H1 (cell line): ENCODE measurements at regions not wholly inside any gene's neighbourhood (a gene's known extent, or its start where the extent isn't known, plus 50 kb on each side); places are given as distances from the start of the nearest gene placed in this dataset.

Experiments
- CTCF ChIA-PET: fragments of 300-600 bp; sonication (Branson Sonifier 250); formaldehyde crosslinking; loops from one replicate; lab custom pipeline; 2021; ENCODE audit not compliant: partially characterized antibody; lab: Charles Lee
- POLR2A ChIA-PET: fragments of 300-600 bp; sonication (Branson Sonifier 250); formaldehyde crosslinking; loops from one replicate; lab custom pipeline; 2021; ENCODE audit warnings: inconsistent platforms; ENCODE audit not compliant: partially characterized antibody; lab: Charles Lee
- DNase-seq, 2 experiments: peaks; one replicate each; pipeline versions ENCODE4 v3.0.0 to v3.0.0-alpha.2; 2010 to 2022; ENCODE audit warnings: low spot score in 2 of 2, low read depth in 1 of 2, mixed read lengths in 1 of 2
- FAIRE-seq: peaks from 2 replicates; lab custom pipeline; 2011; peaks lifted over from hg19 to GRCh38; lab: Jason Lieb, UNC
- H2AFZ ChIP-seq: 2 replicates; pipeline ENCODE4 v1.8.1; 2012; ENCODE audit warnings: low read length, inconsistent platforms
- H2AK5ac ChIP-seq: 2 replicates; pipeline ENCODE4 v1.6.1; 2013; ENCODE audit warnings: low read depth, low read length
- H2BK120ac ChIP-seq: replicated peaks from 2 replicates; pipeline ENCODE3; 2013; ENCODE audit warnings: low read depth, low read length, inconsistent platforms
- H2BK12ac ChIP-seq: 2 replicates; pipeline ENCODE4 v1.6.1; 2013; ENCODE audit warnings: low read depth, low read length
- H2BK15ac ChIP-seq: 2 replicates; pipeline ENCODE4 v1.6.1; 2013; ENCODE audit warnings: low read length
- H2BK20ac ChIP-seq: 2 replicates; pipeline ENCODE4 v1.6.1; 2013; ENCODE audit warnings: low read length
- H2BK5ac ChIP-seq: 2 replicates; pipeline ENCODE4 v1.6.1; 2013; ENCODE audit warnings: low read depth, low read length
- H3K14ac ChIP-seq: 2 replicates; pipeline ENCODE4 v1.6.1; 2013; ENCODE audit warnings: inconsistent platforms; ENCODE audit not compliant: insufficient read length
- H3K18ac ChIP-seq: 2 replicates; pipeline ENCODE4 v1.6.1; 2013; ENCODE audit warnings: low read length; ENCODE audit errors: extremely low read depth
- H3K23ac ChIP-seq: 2 replicates; pipeline ENCODE4 v1.6.1; 2013; ENCODE audit warnings: inconsistent platforms; ENCODE audit not compliant: insufficient read length
- H3K23me2 ChIP-seq: 2 replicates; pipeline ENCODE4 v1.6.1; 2013; ENCODE audit warnings: low read depth, low read length
- H3K27ac ChIP-seq: 2 replicates; pipeline ENCODE4 v1.6.1; 2011; ENCODE audit warnings: low read depth, low read length, inconsistent platforms
- H3K27me3 ChIP-seq, 4 experiments: replicated peaks in 1 of 4; 1 replicate in 1 of 4; 2 replicates in 3 of 4; pipeline versions ENCODE4 v1.6.1 to v1.8.1; 2011 to 2013; ENCODE audit warnings: low read length in 3 of 4, mild to moderate bottlenecking in 3 of 4, inconsistent platforms in 2 of 4, mixed read lengths in 2 of 4, moderate library complexity in 1 of 4; ENCODE audit not compliant: control insufficient read depth in 3 of 4, insufficient read depth in 3 of 4; ENCODE audit errors: extremely low read depth in 1 of 4
- H3K36me3 ChIP-seq, 4 experiments: 2 replicates each; pipeline versions ENCODE4 v1.6.1 to v1.8.1; 2011 to 2013; ENCODE audit warnings: mild to moderate bottlenecking in 4 of 4, low read length in 3 of 4, moderate library complexity in 2 of 4, control low read depth in 1 of 4, inconsistent platforms in 1 of 4; ENCODE audit not compliant: insufficient read depth in 4 of 4, control insufficient read depth in 2 of 4
- H3K4ac ChIP-seq: replicated peaks from 2 replicates; pipeline ENCODE3; 2013; ENCODE audit warnings: low read length, low read depth, mixed read lengths, inconsistent platforms; ENCODE audit not compliant: insufficient read length
- H3K4me1 ChIP-seq, 4 experiments: replicated peaks in 1 of 4; 1 replicate in 1 of 4; 2 replicates in 3 of 4; pipeline versions ENCODE4 v1.6.1 to v1.8.1; 2011 to 2013; ENCODE audit warnings: low read length in 3 of 4, inconsistent platforms in 2 of 4, mixed read lengths in 1 of 4; ENCODE audit not compliant: insufficient read depth in 4 of 4, control insufficient read depth in 3 of 4
- H3K4me2 ChIP-seq, 2 experiments: 2 replicates each; pipeline versions ENCODE4 v1.6.1 to v1.8.1; 2011 to 2013; ENCODE audit warnings: low read depth in 2 of 2, low read length in 2 of 2, control low read depth in 1 of 2, inconsistent platforms in 1 of 2, mild to moderate bottlenecking in 1 of 2; ENCODE audit not compliant: insufficient read depth in 1 of 2
- H3K4me3 ChIP-seq, 4 experiments: fragments of 200-600, 300-600 bp in 1 of 4; sonication (generic), shearing (Covaris generic), sonication (Bioruptor Twin) in 1 of 4; 2 replicates each; pipeline versions ENCODE4 v1.5.1 to v1.8.1; 2011 to 2016; ENCODE audit warnings: low read length in 4 of 4, low read depth in 3 of 4, control low read depth in 2 of 4, inconsistent platforms in 2 of 4, mild to moderate bottlenecking in 2 of 4, mixed read lengths in 1 of 4, moderate library complexity in 1 of 4; ENCODE audit not compliant: insufficient read depth in 2 of 4; ENCODE audit errors: extremely low read depth in 1 of 4
- H3K56ac ChIP-seq: replicated peaks from 2 replicates; pipeline ENCODE3; 2013; ENCODE audit warnings: low read depth, mild to moderate bottlenecking, mixed read lengths, low read length, inconsistent platforms; ENCODE audit not compliant: insufficient read length
- H3K79me1 ChIP-seq: 2 replicates; pipeline ENCODE4 v1.6.1; 2013; ENCODE audit warnings: low read depth, low read length, control low read depth
- H3K79me2 ChIP-seq, 2 experiments: 2 replicates each; pipeline versions ENCODE4 v1.6.1 to v1.8.1; 2012 to 2013; ENCODE audit warnings: low read length in 2 of 2, mild to moderate bottlenecking in 2 of 2, inconsistent platforms in 1 of 2; ENCODE audit not compliant: insufficient read depth in 2 of 2, control insufficient read depth in 1 of 2
- H3K9ac ChIP-seq, 4 experiments: replicated peaks in 1 of 4; 1 replicate in 1 of 4; 2 replicates in 3 of 4; pipeline versions ENCODE4 v1.6.1 to v1.8.1; 2011 to 2013; ENCODE audit warnings: low read depth in 3 of 4, low read length in 3 of 4, control low read depth in 2 of 4, mild to moderate bottlenecking in 2 of 4, moderate library complexity in 2 of 4, inconsistent platforms in 1 of 4; ENCODE audit errors: extremely low read depth in 1 of 4
- H3K9me3 ChIP-seq, 2 experiments: 2 replicates each; pipeline versions ENCODE4 v1.6.1 to v1.8.1; 2012 to 2013; ENCODE audit warnings: mild to moderate bottlenecking in 2 of 2, moderate library complexity in 2 of 2, control low read depth in 1 of 2, inconsistent platforms in 1 of 2, low read depth in 1 of 2, low read length in 1 of 2, mixed read lengths in 1 of 2; ENCODE audit not compliant: insufficient read depth in 2 of 2
- H4K20me1 ChIP-seq, 2 experiments: replicated peaks in 1 of 2; 2 replicates each; pipeline versions ENCODE3 to v1.8.1; 2011 to 2013; ENCODE audit warnings: inconsistent platforms in 2 of 2, low read length in 2 of 2, mild to moderate bottlenecking in 1 of 2; ENCODE audit not compliant: insufficient read depth in 2 of 2, control insufficient read depth in 1 of 2
- H4K5ac ChIP-seq: 2 replicates; pipeline ENCODE4 v1.6.1; 2013; ENCODE audit warnings: low read length, low read depth, mixed read lengths, inconsistent platforms; ENCODE audit not compliant: insufficient read length
- H4K8ac ChIP-seq: 2 replicates; pipeline ENCODE4 v1.8.0; 2013; ENCODE audit warnings: mild to moderate bottlenecking, moderate library complexity, low read length, inconsistent platforms; ENCODE audit not compliant: insufficient read depth; ENCODE audit errors: extremely low read depth
- H4K91ac ChIP-seq: replicated peaks from 2 replicates; pipeline ENCODE3; 2013; ENCODE audit warnings: low read length, mixed read lengths, inconsistent platforms; ENCODE audit not compliant: insufficient read length
- BCL11A ChIP-seq, 2 experiments: IDR thresholded peaks; one replicate each; pipeline ENCODE4 v1.6.1; 2011; ENCODE audit warnings: low read depth in 2 of 2, low read length in 2 of 2, mild to moderate bottlenecking in 2 of 2
- BRCA1 ChIP-seq: IDR thresholded peaks from 2 replicates; pipeline ENCODE4 v1.6.1; 2012; ENCODE audit warnings: low read depth, low read length, improper control_type of control experiment
- CHD2 ChIP-seq: IDR thresholded peaks from 2 replicates; pipeline ENCODE4 v1.6.1; 2012; ENCODE audit warnings: low read length, improper control_type of control experiment
- JUN ChIP-seq: IDR thresholded peaks from 2 replicates; pipeline ENCODE4 v1.6.1; 2011; ENCODE audit warnings: low read depth, mild to moderate bottlenecking, improper control_type of control experiment, low read length
- RBBP5 ChIP-seq: IDR thresholded peaks from 2 replicates; pipeline ENCODE4 v1.7.1; 2012; ENCODE audit warnings: low read depth, mild to moderate bottlenecking, inconsistent platforms, low read length, moderate library complexity, borderline replicate concordance
- SIN3A ChIP-seq, 2 experiments: IDR thresholded peaks in 1 of 2; conservative IDR thresholded peaks in 1 of 2; 2 replicates each; pipeline ENCODE4 v1.6.1; 2011 to 2012; ENCODE audit warnings: low read length in 2 of 2, improper control_type of control experiment in 1 of 2, low read depth in 1 of 2, mild to moderate bottlenecking in 1 of 2
- ZNF274 ChIP-seq: IDR thresholded peaks from 2 replicates; pipeline ENCODE4 v1.7.0; 2012; ENCODE audit warnings: low read length, borderline replicate concordance; ENCODE audit errors: extremely low read depth
- WGBS, 2 experiments: shearing (Covaris generic) in 1 of 2; methylation state at CpG; one replicate each; pipeline versions ENCODE4 v1.1.6 to v1.1.7; 2013 to 2015; ENCODE audit warnings: low lambda C conversion rate in 2 of 2, mixed read lengths in 2 of 2, inconsistent platforms in 1 of 2, low coverage in 1 of 2, missing lambda C conversion rate in 1 of 2; ENCODE audit not compliant: insufficient replicate concordance in 2 of 2, insufficient coverage in 1 of 2, insufficient read length in 1 of 2; ENCODE audit errors: extremely low coverage in 1 of 2, missing lambda C conversion rate in 1 of 2; 5-methylcytosine and 5-hydroxymethylcytosine counted together
- TF ChIP-seq, protein P1 (sequence below): IDR thresholded peaks from 2 replicates; pipeline ENCODE4 v1.6.1; 2011; ENCODE audit warnings: low read depth, mild to moderate bottlenecking, low read length; ENCODE audit not compliant: insufficient read depth
- TF ChIP-seq, protein P2 (sequence below): IDR thresholded peaks from 2 replicates; pipeline ENCODE4 v1.6.1; 2011; ENCODE audit warnings: low read length, improper control_type of control experiment
- TF ChIP-seq, protein P3 (sequence below): IDR thresholded peaks from 2 replicates; pipeline ENCODE4 v1.6.1; 2012; ENCODE audit warnings: inconsistent platforms

DNA sequence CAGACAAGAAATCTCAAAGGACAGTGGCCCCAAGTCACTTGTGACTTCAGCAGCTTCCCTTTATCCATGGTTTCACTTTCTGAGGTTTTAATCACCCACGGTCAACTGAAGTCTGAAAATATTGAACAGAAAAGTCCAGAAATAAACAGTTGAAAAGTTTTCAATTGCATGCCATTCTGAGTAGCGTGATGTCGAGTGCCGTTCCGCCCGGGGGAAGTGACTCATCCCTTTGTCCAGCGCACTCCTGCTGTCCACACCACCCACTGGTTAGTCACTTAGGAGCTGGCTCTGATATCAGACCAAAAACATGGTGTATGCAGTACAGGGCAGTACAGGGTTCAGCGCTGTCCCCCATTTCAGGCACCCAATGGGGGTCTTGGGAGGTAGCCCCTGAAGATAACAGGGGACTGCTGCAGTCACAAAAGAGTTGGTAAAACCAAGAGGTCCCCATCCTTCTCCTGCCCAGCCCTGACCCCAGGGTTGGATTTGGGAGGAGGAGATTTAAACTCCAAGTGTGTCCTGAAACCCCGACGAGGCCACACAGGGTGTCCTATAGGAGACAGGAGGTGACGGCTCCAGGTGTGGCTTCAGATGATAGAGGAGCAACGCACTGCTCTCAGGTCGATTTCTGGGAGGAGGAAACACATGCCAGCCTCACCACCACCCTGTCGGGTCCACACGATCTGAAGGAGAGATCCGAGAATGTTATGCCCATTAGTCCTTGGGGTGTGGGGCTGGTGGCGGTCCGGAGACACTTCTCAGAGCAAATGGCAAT is 390.1 kb downstream of the CTTN start:
- Histone ChIP-seq H3K4me3 (no peak overlapping the region), H2BK15ac (no peak overlapping the region)

More for the DNA sequence above, 390.1 kb downstream of the CTTN start:
- Histone ChIP-seq H3K4me2 (no peak overlapping the region), H3K4ac (no peak overlapping the region), H3K79me1 (no peaks in the 10 kb centered on the region; the same call in none of the 2 replicates), H2AK5ac (no peak overlapping the region), H4K5ac (no peak overlapping the region), H3K18ac (no peak overlapping the region), H2BK12ac (no peak overlapping the region), H3K23me2 (peaks cover 9% of the 10 kb centered on the region; the same call in 1 of the 2 replicates), H3K36me3 (peaks cover 2 to 8% (median 5%) of the 10 kb centered on the region in 4 experiments; a peak in 5 of 8 replicates), H4K20me1 (peaks cover 0 to 9% of the 10 kb centered on the region in 2 experiments), H3K14ac (no peak overlapping the region), H2BK5ac (no peak overlapping the region), H3K4me1 (no peaks in the 10 kb centered on the region), H2AFZ (no peak overlapping the region), H2BK120ac (no peak overlapping the region), H3K27ac (no peak overlapping the region), H4K91ac (no peak overlapping the region), H3K23ac (no peak overlapping the region), H3K9ac (no peak overlapping the region), H3K56ac (no peak overlapping the region), H4K8ac (no peak overlapping the region), H2BK20ac (no peak overlapping the region), H3K79me2 (peaks cover 0 to 6% of the 10 kb centered on the region in 2 experiments; a peak in 2 of 4 replicates), H3K27me3 (no peaks in the 10 kb centered on the region; a peak in 1 of 7 replicates), H3K9me3 (peaks cover 6 to 17% of the 10 kb centered on the region in 2 experiments; a peak in 2 of 4 replicates)
- ChIA-PET POLR2A (interaction anchor here (1.4 kb wide), 1 partner anchor 9 kb away, joined by 5 read pairs; no protein-coding TSS in a partner anchor), CTCF (interaction anchor here (1.0 to 1.9 kb wide), 4 partner anchors 17 to 552 kb away, joined by 3 to 5 read pairs (median 4); no protein-coding TSS in a partner anchor)
- TF ChIP-seq, protein P1, sequence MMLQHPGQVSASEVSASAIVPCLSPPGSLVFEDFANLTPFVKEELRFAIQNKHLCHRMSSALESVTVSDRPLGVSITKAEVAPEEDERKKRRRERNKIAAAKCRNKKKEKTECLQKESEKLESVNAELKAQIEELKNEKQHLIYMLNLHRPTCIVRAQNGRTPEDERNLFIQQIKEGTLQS, result no peak
- TF ChIP-seq BCL11A (IDR thresholded peaks at IDR 0.05; ENCODE audit: low read depth in 2 of 2, low read length in 2 of 2) (no peak), CHD2 (no peak), ZNF274 (no peak), BRCA1 (no peak), SIN3A (conservative IDR thresholded peaks at IDR 0.05 in 1 of 2, IDR thresholded peaks at IDR 0.05 in 1 of 2; ENCODE audit: low read depth in 1 of 2, low read length in 2 of 2) (no peak), RBBP5 (no peak), JUN (no peak)
- TF ChIP-seq, protein P2, sequence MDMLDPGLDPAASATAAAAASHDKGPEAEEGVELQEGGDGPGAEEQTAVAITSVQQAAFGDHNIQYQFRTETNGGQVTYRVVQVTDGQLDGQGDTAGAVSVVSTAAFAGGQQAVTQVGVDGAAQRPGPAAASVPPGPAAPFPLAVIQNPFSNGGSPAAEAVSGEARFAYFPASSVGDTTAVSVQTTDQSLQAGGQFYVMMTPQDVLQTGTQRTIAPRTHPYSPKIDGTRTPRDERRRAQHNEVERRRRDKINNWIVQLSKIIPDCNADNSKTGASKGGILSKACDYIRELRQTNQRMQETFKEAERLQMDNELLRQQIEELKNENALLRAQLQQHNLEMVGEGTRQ, result no peak
- TF ChIP-seq, protein P3, sequence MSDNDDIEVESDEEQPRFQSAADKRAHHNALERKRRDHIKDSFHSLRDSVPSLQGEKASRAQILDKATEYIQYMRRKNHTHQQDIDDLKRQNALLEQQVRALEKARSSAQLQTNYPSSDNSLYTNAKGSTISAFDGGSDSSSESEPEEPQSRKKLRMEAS, result no peak
- DNase-seq (no peak), FAIRE-seq (no peak)
- WGBS, 2 experiments, result 93% methylated on average over 18 of the region's 18 CpGs; no CpG with 5 or more reads in 1 of the 2 experiments
